ENCODE measurements at regions not wholly inside any gene's neighbourhood (a gene's known extent, or its start where the extent isn't known, plus 50 kb on each side); places are given as distances from the start of the nearest gene placed in this dataset.

DNA sequence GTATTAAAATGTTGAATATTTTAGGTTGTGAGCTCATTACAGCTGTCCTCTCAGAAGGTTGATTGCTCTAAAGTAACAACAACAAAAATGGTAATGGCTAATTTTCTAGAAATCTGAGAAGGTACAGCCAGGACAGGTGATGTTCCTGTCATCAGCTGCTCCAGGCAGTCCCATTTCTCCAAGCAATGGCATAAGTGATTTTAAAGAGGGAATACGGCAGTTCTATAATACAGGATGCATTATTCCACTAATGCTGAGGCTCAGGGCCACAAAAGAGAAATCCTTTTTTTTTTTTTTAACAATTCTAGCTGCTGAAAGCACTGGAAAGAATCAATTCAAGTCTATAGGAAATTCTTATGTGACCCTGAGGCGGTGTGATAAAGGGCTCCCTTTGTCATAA lies 199.9 kb downstream of the PMAIP1 start:
- no TSS peak for BruUV-seq (replicated peaks)
- Histone ChIP-seq H3K27ac (ENCODE audit: low read length) (no peak overlapping the region), H4K20me1 (ENCODE audit: low read length) (no peaks in the 10 kb centered on the region), H3K36me3 (ENCODE audit: low read depth, low read length) (no peaks in the 10 kb centered on the region), H3K4me3 (ENCODE audit: low read length) (no peak overlapping the region), H3K4me2 (ENCODE audit: low read length) (no peak overlapping the region), H3K9me2 (replicated peaks; ENCODE audit: low read length) (no peaks in the 10 kb centered on the region), H2AFZ (ENCODE audit: low read length) (no peak overlapping the region), H3K9me3 (ENCODE audit: low read length) (no peaks in the 10 kb centered on the region), H3K27me3 (ENCODE audit: low read length) (no peaks in the 10 kb centered on the region), H3K4me1 (ENCODE audit: insufficient read depth, low read length) (no peaks in the 10 kb centered on the region), H3K79me2 (ENCODE audit: low read length) (no peaks in the 10 kb centered on the region), H3F3A (ENCODE audit: low read length, unreplicated experiment) (no peaks in the 10 kb centered on the region), H3K9ac (ENCODE audit: low read length) (no peak overlapping the region)
- intact Hi-C loops (cut with micrococcal nuclease) = no loop called here
- TF ChIP-seq EZH2phosphoT487 (IDR thresholded peaks at IDR 0.05; ENCODE audit: borderline replicate concordance, low read length) (no peak), EZH2 (IDR thresholded peaks at IDR 0.05; ENCODE audit: low read length, unreplicated experiment) (no peak)
- TF ChIP-seq, protein P1, sequence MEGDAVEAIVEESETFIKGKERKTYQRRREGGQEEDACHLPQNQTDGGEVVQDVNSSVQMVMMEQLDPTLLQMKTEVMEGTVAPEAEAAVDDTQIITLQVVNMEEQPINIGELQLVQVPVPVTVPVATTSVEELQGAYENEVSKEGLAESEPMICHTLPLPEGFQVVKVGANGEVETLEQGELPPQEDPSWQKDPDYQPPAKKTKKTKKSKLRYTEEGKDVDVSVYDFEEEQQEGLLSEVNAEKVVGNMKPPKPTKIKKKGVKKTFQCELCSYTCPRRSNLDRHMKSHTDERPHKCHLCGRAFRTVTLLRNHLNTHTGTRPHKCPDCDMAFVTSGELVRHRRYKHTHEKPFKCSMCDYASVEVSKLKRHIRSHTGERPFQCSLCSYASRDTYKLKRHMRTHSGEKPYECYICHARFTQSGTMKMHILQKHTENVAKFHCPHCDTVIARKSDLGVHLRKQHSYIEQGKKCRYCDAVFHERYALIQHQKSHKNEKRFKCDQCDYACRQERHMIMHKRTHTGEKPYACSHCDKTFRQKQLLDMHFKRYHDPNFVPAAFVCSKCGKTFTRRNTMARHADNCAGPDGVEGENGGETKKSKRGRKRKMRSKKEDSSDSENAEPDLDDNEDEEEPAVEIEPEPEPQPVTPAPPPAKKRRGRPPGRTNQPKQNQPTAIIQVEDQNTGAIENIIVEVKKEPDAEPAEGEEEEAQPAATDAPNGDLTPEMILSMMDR (conservative IDR thresholded peaks at IDR 0.05; ENCODE audit: low read depth, low read length) = no peak
- DNase-seq = no peak
- ATAC-seq = no peak
- ChIA-PET CTCF (no interaction called here), POLR2A (ENCODE audit: unreplicated experiment) (no interaction called here)

DNA sequence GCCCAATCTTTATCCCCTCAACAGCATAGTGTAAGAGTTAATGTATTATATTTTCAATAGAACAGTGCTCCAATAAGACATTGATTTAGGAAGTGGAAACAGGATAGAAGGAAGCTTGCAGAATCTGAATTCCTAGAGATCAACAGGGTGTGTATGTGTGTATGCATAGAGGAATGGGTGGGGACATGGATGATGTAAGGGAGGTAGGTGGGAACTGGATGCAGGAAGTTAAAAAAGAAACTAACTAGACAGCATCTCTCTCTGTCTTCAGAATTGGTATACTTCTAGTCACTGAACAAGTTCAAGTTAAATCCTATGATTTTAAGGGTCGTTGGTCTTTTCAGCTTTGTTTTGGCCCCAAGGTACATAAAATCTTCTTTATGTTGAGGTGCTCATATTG lies 196.6 kb downstream of the PMAIP1 start:
- no peaks in the 10 kb centered on the region for H3K27me3 ChIP-seq (ENCODE audit: low read length)
- no peaks in the 10 kb centered on the region for H3K79me2 ChIP-seq (ENCODE audit: low read length)
- no peaks in the 10 kb centered on the region for H3K9me2 ChIP-seq (replicated peaks; ENCODE audit: low read length)
- CTCF ChIA-PET = no interaction called here
- no peak overlapping the region for H3K27ac ChIP-seq (ENCODE audit: low read length)
- H3K36me3 ChIP-seq (ENCODE audit: low read depth, low read length) = no peaks in the 10 kb centered on the region
- TF ChIP-seq, protein P1 (conservative IDR thresholded peaks at IDR 0.05; ENCODE audit: low read depth, low read length) = no peak
- no peak for TF ChIP-seq EZH2phosphoT487 (IDR thresholded peaks at IDR 0.05; ENCODE audit: borderline replicate concordance, low read length)
- no peak for TF ChIP-seq EZH2 (IDR thresholded peaks at IDR 0.05; ENCODE audit: low read length, unreplicated experiment)
- H3K4me1 ChIP-seq (ENCODE audit: insufficient read depth, low read length) = no peaks in the 10 kb centered on the region
- intact Hi-C loops (cut with micrococcal nuclease) = no loop called here
- H3K9ac ChIP-seq (ENCODE audit: low read length) = no peak overlapping the region
- DNase-seq (no peak), ATAC-seq (no peak)
- H3F3A ChIP-seq (ENCODE audit: low read length, unreplicated experiment) = no peaks in the 10 kb centered on the region
- H3K4me2 ChIP-seq (ENCODE audit: low read length) = no peak overlapping the region
- POLR2A ChIA-PET (ENCODE audit: unreplicated experiment) = no interaction called here
- no peak overlapping the region for H2AFZ ChIP-seq (ENCODE audit: low read length)
- BruUV-seq (replicated peaks) = no TSS peak
- no peaks in the 10 kb centered on the region for H3K9me3 ChIP-seq (ENCODE audit: low read length)
- H4K20me1 ChIP-seq (ENCODE audit: low read length) = no peaks in the 10 kb centered on the region
- no peak overlapping the region for H3K4me3 ChIP-seq (ENCODE audit: low read length)

DNA sequence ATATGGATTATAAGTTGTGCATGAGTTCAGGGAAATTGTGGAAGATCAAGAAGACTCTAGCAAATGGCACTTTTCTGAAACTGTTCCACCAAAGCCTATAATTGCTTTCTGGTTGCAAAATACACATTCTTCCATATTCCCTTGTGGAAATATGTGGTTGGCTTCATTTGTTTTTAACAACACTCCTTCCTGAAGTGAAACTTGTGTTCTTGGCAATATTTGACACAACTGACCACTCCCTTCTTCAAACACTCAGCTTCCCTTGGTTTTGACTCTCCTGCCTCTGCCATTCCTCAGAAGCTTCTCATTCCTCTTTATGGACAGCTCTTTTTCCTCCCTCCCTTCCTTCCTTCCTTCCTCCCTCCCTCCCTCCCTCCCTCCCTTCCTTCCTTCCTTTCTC lies 192.3 kb downstream of the PMAIP1 start:
- no TSS peak for BruUV-seq (replicated peaks)
- Histone ChIP-seq H3K4me2 (ENCODE audit: low read length) (no peak overlapping the region), H3F3A (ENCODE audit: low read length, unreplicated experiment) (no peaks in the 10 kb centered on the region), H3K9me2 (replicated peaks; ENCODE audit: low read length) (no peaks in the 10 kb centered on the region), H3K4me1 (ENCODE audit: insufficient read depth, low read length) (no peaks in the 10 kb centered on the region), H2AFZ (ENCODE audit: low read length) (no peak overlapping the region), H3K27ac (ENCODE audit: low read length) (no peak overlapping the region), H3K4me3 (ENCODE audit: low read length) (no peak overlapping the region), H3K27me3 (ENCODE audit: low read length) (no peaks in the 10 kb centered on the region), H3K79me2 (ENCODE audit: low read length) (no peaks in the 10 kb centered on the region), H3K36me3 (ENCODE audit: low read depth, low read length) (no peaks in the 10 kb centered on the region), H4K20me1 (ENCODE audit: low read length) (no peaks in the 10 kb centered on the region), H3K9me3 (ENCODE audit: low read length) (no peaks in the 10 kb centered on the region), H3K9ac (ENCODE audit: low read length) (no peak overlapping the region)
- DNase-seq = no peak
- ChIA-PET POLR2A (ENCODE audit: unreplicated experiment) (no interaction called here), CTCF (no interaction called here)
- TF ChIP-seq, protein P1 (conservative IDR thresholded peaks at IDR 0.05; ENCODE audit: low read depth, low read length) = no peak
- TF ChIP-seq EZH2phosphoT487 (IDR thresholded peaks at IDR 0.05; ENCODE audit: borderline replicate concordance, low read length) (no peak), EZH2 (IDR thresholded peaks at IDR 0.05; ENCODE audit: low read length, unreplicated experiment) (no peak)
- ATAC-seq = no peak
- intact Hi-C loops (cut with micrococcal nuclease) = no loop called here
